ENCODE measurements at regions not wholly inside any gene's neighbourhood (a gene's known extent, or its start where the extent isn't known, plus 50 kb on each side); places are given as distances from the start of the nearest gene placed in this dataset.

- TF ChIP-seq EZH2phosphoT487 (IDR thresholded peaks at IDR 0.05; ENCODE audit: unreplicated experiment) (no peak), CTCF (conservative IDR thresholded peaks at IDR 0.05; ENCODE audit: low read depth in 2 of 2) (no peak), POLR2AphosphoS5 (IDR thresholded peaks at IDR 0.05; ENCODE audit: low read depth) (no peak)
These were observed 107.0 kb downstream of the ARF6 start for GRCh38 chr14:49999826-50000379.

All from GM23338 (cell line).